ENCODE measurements at regions not wholly inside any gene's neighbourhood (a gene's known extent, or its start where the extent isn't known, plus 50 kb on each side); places are given as distances from the start of the nearest gene placed in this dataset.

GRCh38 chr22:46067159-46068111 is 82.9 kb upstream of the PPARA start:
- TF ChIP-seq CTCF (IDR thresholded peaks at IDR 0.05; ENCODE audit: low read depth, low read length), result no peak

GRCh38 chr22:46068181-46068592 is 82.1 kb upstream of the PPARA start:
- H3K4me3 ChIP-seq (ENCODE audit: low read depth, low read length), result no peak overlapping the region
- no peak for TF ChIP-seq CTCF (IDR thresholded peaks at IDR 0.05; ENCODE audit: low read depth, low read length)
- DNase-seq (ENCODE audit: low read depth, low spot score), result peak; percentile 31
- in situ Hi-C loops (cut with HindIII; ENCODE audit: low sequenced_read_pairs), result no loop called here

More at GRCh38 chr22:46067159-46068111, 82.9 kb upstream of the PPARA start:
- DNase-seq (ENCODE audit: low read depth, low spot score), result peak; percentile 44
- H3K4me3 ChIP-seq (ENCODE audit: low read depth, low read length), result peak overlapping the region; percentile 19
- in situ Hi-C loops (cut with HindIII; ENCODE audit: low sequenced_read_pairs), result no loop called here

GRCh38 chr22:46068593-46069491 is 81.5 kb upstream of the PPARA start:
- TF ChIP-seq CTCF (IDR thresholded peaks at IDR 0.05; ENCODE audit: low read depth, low read length), result no peak
- DNase-seq (ENCODE audit: low read depth, low spot score), result peak; percentile 85
- H3K4me3 ChIP-seq (ENCODE audit: low read depth, low read length), result peak overlapping the region; percentile 66
- in situ Hi-C loops (cut with HindIII; ENCODE audit: low sequenced_read_pairs), result no loop called here

- H3K4me3 ChIP-seq (ENCODE audit: low read depth, low read length), result peak overlapping the region; percentile 66
- DNase-seq (ENCODE audit: low read depth, low spot score), result peak; percentile 94
- no peak for TF ChIP-seq CTCF (IDR thresholded peaks at IDR 0.05; ENCODE audit: low read depth, low read length)
- in situ Hi-C loops (cut with HindIII; ENCODE audit: low sequenced_read_pairs), result no loop called here
These were observed 80.7 kb upstream of the PPARA start for GRCh38 chr22:46069521-46070214.

GRCh38 chr22:46070215-46070802 is 80.0 kb upstream of the PPARA start:
- no peak for TF ChIP-seq CTCF (IDR thresholded peaks at IDR 0.05; ENCODE audit: low read depth, low read length)
- DNase-seq (ENCODE audit: low read depth, low spot score), result no peak

More at GRCh38 chr22:46070215-46070802, 80.0 kb upstream of the PPARA start:
- in situ Hi-C loops (cut with HindIII; ENCODE audit: low sequenced_read_pairs), result no loop called here
- peak overlapping the region; percentile 66 for H3K4me3 ChIP-seq (ENCODE audit: low read depth, low read length)
